H1 (cell line): ENCODE measurements at regions not wholly inside any gene's neighbourhood (a gene's known extent, or its start where the extent isn't known, plus 50 kb on each side); places are given as distances from the start of the nearest gene placed in this dataset.

Experiments used
- CHD7 ChIP-seq: fragments of 300-600 bp; sonication (generic); IDR thresholded peaks from 2 replicates; pipeline ENCODE4 v1.7.1; 2012; ENCODE audit warnings: low read length, moderate library complexity, mild to moderate bottlenecking, inconsistent platforms; ENCODE audit not compliant: insufficient replicate concordance
- EZH2 ChIP-seq: fragments of 200-600 bp; sonication (generic); IDR thresholded peaks from 2 replicates; pipeline ENCODE4 v1.7.1; 2012; ENCODE audit warnings: low read depth, mild to moderate bottlenecking, moderate library complexity, low read length, inconsistent platforms; ENCODE audit not compliant: severe bottlenecking

GRCh38 chr5:157993986-157994691 lies 135.2 kb upstream of the CLINT1 start (continued):
- no peak for TF ChIP-seq CHD7
- TF ChIP-seq EZH2 = no peak
